Activated naive CD8-positive, alpha-beta T cell treated with anti-CD3 and anti-CD28 coated beads, Interleukin-2, amount 50 U/mL, for 24 hours (primary cell): ENCODE measurements at regions not wholly inside any gene's neighbourhood (a gene's known extent, or its start where the extent isn't known, plus 50 kb on each side); places are given as distances from the start of the nearest gene placed in this dataset.

ENCODE experiments used
- ATAC-seq: fragments of 150-1000 bp; cut with Tn5 transposase; one replicate; pipeline ENCODE4 v1.10.0; 2021
- DNase-seq: peaks from one replicate; pipeline ENCODE4 v3.0.0; 2021
- H3K27ac Mint-ChIP-seq: one replicate; pipeline ENCODE4 v1.8.0; 2021; ENCODE audit warnings: mild to moderate bottlenecking, mixed read lengths
- H3K27me3 Mint-ChIP-seq: one replicate; pipeline ENCODE4 v1.8.0; 2021; ENCODE audit warnings: mixed read lengths
- H3K36me3 Mint-ChIP-seq: one replicate; pipeline ENCODE4 v1.8.0; 2021; ENCODE audit warnings: low read depth, mixed read lengths
- H3K4me1 Mint-ChIP-seq: one replicate; pipeline ENCODE4 v1.8.0; 2021; ENCODE audit warnings: mixed read lengths
- H3K4me3 Mint-ChIP-seq: one replicate; pipeline ENCODE4 v1.8.0; 2021; ENCODE audit warnings: mild to moderate bottlenecking, moderate library complexity, mixed read lengths
- H3K9me3 Mint-ChIP-seq: one replicate; pipeline ENCODE4 v1.8.0; 2021; ENCODE audit warnings: mixed read lengths

- Mint-ChIP-seq H3K4me3 (no peak overlapping the region), H3K36me3 (no peaks in the 10 kb centered on the region), H3K9me3 (no peaks in the 10 kb centered on the region), H3K27me3 (no peaks in the 10 kb centered on the region), H3K27ac (peak overlapping the region; percentile 17), H3K4me1 (no peaks in the 10 kb centered on the region)
- no peak for DNase-seq
- ATAC-seq, result no peak
Observed at GRCh38 chr15:67009576-67010569, 55.5 kb upstream of the SMAD3 start.

GRCh38 chr15:67010898-67011616 is 54.3 kb upstream of the SMAD3 start:
- ATAC-seq (no peak), DNase-seq (no peak)
- Mint-ChIP-seq H3K27ac (no peak overlapping the region), H3K4me1 (no peaks in the 10 kb centered on the region), H3K4me3 (no peak overlapping the region), H3K36me3 (no peaks in the 10 kb centered on the region), H3K27me3 (peaks cover 2% of the 10 kb centered on the region), H3K9me3 (no peaks in the 10 kb centered on the region)

GRCh38 chr15:67011617-67012005 is 53.8 kb upstream of the SMAD3 start:
- H3K27me3 Mint-ChIP-seq, result peaks cover 2% of the 10 kb centered on the region
- no peak overlapping the region for H3K4me3 Mint-ChIP-seq
- ATAC-seq (no peak), DNase-seq (no peak)
- no peaks in the 10 kb centered on the region for H3K4me1 Mint-ChIP-seq
- no peaks in the 10 kb centered on the region for H3K36me3 Mint-ChIP-seq
- H3K9me3 Mint-ChIP-seq, result no peaks in the 10 kb centered on the region
- H3K27ac Mint-ChIP-seq, result no peak overlapping the region

- DNase-seq, result no peak
- ATAC-seq, result no peak
- Mint-ChIP-seq H3K4me1 (peaks cover 3% of the 10 kb centered on the region), H3K27ac (no peak overlapping the region), H3K4me3 (no peak overlapping the region), H3K9me3 (no peaks in the 10 kb centered on the region), H3K27me3 (peaks cover 2% of the 10 kb centered on the region), H3K36me3 (no peaks in the 10 kb centered on the region)
Observed at GRCh38 chr15:67013696-67014095, 51.7 kb upstream of the SMAD3 start.
